ENCODE measurements at regions not wholly inside any gene's neighbourhood (a gene's known extent, or its start where the extent isn't known, plus 50 kb on each side); places are given as distances from the start of the nearest gene placed in this dataset.

DNA sequence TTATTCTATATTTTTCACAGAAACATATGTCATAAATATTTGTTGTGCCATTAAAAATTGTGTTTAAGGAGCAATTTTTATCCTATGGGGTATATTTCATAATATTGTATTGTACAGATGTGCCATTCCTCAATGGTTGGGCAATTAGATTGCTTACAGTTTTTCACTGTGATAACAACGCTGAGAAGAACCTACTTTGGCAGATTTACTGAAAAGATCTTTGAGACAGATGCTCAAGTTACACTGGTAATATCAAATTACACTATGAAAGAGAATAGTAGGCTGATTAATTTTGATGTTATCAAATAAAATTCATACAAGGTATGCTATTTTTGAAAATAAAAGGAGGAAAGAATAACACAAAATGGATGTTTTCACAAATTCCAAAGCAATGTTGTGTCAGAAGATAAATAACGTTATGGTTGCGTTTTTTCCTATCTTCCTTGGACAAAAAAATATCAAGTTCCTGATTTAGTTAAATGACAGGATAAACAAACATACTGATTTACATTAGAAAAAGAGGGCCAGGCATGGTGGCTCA lies 335.1 kb upstream of the ZNF521 start:
- TF ChIP-seq POLR2AphosphoS5 (IDR thresholded peaks at IDR 0.05), result no peak
- no peak for TF ChIP-seq POLR2A (IDR thresholded peaks at IDR 0.05)
- TF ChIP-seq, protein P1, sequence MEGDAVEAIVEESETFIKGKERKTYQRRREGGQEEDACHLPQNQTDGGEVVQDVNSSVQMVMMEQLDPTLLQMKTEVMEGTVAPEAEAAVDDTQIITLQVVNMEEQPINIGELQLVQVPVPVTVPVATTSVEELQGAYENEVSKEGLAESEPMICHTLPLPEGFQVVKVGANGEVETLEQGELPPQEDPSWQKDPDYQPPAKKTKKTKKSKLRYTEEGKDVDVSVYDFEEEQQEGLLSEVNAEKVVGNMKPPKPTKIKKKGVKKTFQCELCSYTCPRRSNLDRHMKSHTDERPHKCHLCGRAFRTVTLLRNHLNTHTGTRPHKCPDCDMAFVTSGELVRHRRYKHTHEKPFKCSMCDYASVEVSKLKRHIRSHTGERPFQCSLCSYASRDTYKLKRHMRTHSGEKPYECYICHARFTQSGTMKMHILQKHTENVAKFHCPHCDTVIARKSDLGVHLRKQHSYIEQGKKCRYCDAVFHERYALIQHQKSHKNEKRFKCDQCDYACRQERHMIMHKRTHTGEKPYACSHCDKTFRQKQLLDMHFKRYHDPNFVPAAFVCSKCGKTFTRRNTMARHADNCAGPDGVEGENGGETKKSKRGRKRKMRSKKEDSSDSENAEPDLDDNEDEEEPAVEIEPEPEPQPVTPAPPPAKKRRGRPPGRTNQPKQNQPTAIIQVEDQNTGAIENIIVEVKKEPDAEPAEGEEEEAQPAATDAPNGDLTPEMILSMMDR (IDR thresholded peaks at IDR 0.05), result no peak
- Histone ChIP-seq H3K27ac (no peak overlapping the region), H3K4me3 (no peak overlapping the region), H3K36me3 (no peaks in the 10 kb centered on the region), H3K4me1 (replicated peaks) (no peaks in the 10 kb centered on the region), H3K27me3 (replicated peaks; ENCODE audit: insufficient read depth) (no peaks in the 10 kb centered on the region), H3K9me3 (no peaks in the 10 kb centered on the region)
- intact Hi-C loops (cut with DNase I), result no loop called here
- WGBS, result 42% methylated on average over 3 of the region's 3 CpGs
- DNase-seq (ENCODE audit: low spot score), result no peak

DNA sequence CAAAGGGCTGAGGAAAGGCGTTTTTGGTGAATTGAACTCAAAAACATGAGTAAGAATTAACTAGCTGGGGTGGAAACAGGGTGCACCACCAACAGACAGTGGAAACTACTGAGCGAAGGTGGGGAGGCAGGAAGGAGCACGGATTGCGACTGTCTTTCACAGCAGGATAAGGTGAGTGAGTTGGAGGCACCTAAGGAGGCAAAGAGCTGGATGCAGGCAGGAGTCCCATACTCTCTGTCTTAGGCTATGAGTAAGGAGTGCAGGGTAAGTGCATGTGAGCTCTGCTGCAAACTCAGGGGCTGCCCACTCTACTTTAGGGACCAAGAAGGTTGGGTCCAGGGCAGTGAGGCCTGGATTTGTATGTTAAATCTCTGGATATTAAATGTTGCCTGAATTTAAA lies 333.1 kb upstream of the ZNF521 start:
- TF ChIP-seq POLR2AphosphoS5 (IDR thresholded peaks at IDR 0.05) (no peak), POLR2A (IDR thresholded peaks at IDR 0.05) (no peak)
- TF ChIP-seq, protein P1 (IDR thresholded peaks at IDR 0.05), result no peak
- no peak for DNase-seq (ENCODE audit: low spot score)
- Histone ChIP-seq H3K36me3 (no peaks in the 10 kb centered on the region), H3K27me3 (replicated peaks; ENCODE audit: insufficient read depth) (no peaks in the 10 kb centered on the region), H3K9me3 (no peaks in the 10 kb centered on the region), H3K4me1 (replicated peaks) (no peaks in the 10 kb centered on the region), H3K4me3 (no peak overlapping the region), H3K27ac (no peak overlapping the region)
- intact Hi-C loops (cut with DNase I), result no loop called here
- WGBS, result 80% methylated on average over 4 of the region's 4 CpGs

DNA sequence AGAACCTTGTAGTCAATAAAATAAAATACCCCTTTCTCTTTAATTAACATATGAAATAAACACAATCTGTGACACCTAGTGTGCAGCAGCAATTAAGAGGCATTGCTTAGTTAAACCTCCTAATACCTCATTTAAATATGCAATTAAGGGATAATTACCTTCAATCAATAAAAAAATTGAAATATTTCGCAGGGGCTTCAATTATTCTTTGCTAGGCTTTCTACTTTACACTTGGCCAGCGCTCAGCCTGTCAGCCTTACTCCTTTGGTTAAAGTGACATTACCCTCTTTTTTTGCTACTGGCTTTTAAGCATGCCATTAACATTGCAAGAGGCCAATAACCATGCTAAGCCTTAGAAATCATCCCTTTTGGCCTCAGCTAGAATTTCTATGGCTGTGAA lies 327.5 kb upstream of the ZNF521 start:
- Histone ChIP-seq H3K4me3 (no peak overlapping the region), H3K9me3 (no peaks in the 10 kb centered on the region), H3K4me1 (replicated peaks) (no peaks in the 10 kb centered on the region), H3K27ac (no peak overlapping the region), H3K27me3 (replicated peaks; ENCODE audit: insufficient read depth) (no peaks in the 10 kb centered on the region), H3K36me3 (no peaks in the 10 kb centered on the region)
- TF ChIP-seq, protein P1 (IDR thresholded peaks at IDR 0.05), result no peak
- TF ChIP-seq POLR2AphosphoS5 (IDR thresholded peaks at IDR 0.05) (no peak), POLR2A (IDR thresholded peaks at IDR 0.05) (no peak)
- WGBS, result 72% methylated on average over 2 of the region's 2 CpGs
- intact Hi-C loops (cut with DNase I), result no loop called here
- no peak for DNase-seq (ENCODE audit: low spot score)

- H3K36me3 ChIP-seq, result no peaks in the 10 kb centered on the region
- TF ChIP-seq, protein P1 (IDR thresholded peaks at IDR 0.05), result no peak
- TF ChIP-seq POLR2AphosphoS5 (IDR thresholded peaks at IDR 0.05), result no peak
- no peak for TF ChIP-seq POLR2A (IDR thresholded peaks at IDR 0.05)
- no peaks in the 10 kb centered on the region for H3K4me1 ChIP-seq (replicated peaks)
- 81% methylated on average over 4 of the region's 4 CpGs for WGBS
- intact Hi-C loops (cut with DNase I), result no loop called here
- no peaks in the 10 kb centered on the region for H3K27me3 ChIP-seq (replicated peaks; ENCODE audit: insufficient read depth)
- no peak for DNase-seq (ENCODE audit: low spot score)
- no peak overlapping the region for H3K4me3 ChIP-seq
- H3K27ac ChIP-seq, result no peak overlapping the region
- H3K9me3 ChIP-seq, result no peaks in the 10 kb centered on the region
Measured at GRCh38 chr18:25678221-25678620, 326.3 kb upstream of the ZNF521 start.

DNA sequence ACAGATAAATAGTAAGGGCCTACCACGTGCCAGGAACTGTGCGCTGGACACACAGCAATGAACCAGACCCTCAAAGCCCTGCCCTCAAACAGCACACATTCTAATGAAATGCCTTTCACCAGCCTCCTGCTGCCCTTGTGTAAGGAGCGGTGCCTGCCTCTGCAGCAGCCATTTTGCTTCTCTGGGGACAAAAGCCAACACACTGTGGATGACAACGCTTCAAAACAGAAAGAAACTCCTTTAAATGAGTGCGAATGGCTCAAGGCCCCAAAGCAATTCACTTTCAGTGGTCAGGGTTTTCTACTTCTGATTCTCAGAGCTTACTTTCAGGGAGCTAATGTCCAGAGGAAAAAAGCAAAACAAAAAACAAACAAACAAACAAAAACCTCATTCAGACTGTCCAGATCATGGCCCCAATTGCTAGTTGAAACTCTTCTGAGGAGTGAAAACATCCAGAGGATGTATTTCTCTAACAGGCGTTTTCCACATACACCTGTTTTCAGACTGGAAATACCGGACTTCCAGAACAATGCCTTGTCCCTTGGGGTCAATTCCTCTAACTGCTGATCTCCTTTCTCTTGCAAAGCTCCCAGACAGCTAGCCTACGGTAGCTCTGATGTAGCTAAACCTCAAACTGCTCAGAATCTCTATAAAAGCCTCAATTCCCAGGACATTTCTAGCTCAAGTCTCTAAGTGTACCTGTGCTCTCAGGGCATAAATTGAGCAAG lies 323.3 kb upstream of the ZNF521 start:
- Histone ChIP-seq H3K36me3 (no peaks in the 10 kb centered on the region), H3K27me3 (replicated peaks; ENCODE audit: insufficient read depth) (no peaks in the 10 kb centered on the region), H3K9me3 (no peaks in the 10 kb centered on the region), H3K4me3 (no peak overlapping the region), H3K4me1 (replicated peaks) (no peaks in the 10 kb centered on the region), H3K27ac (no peak overlapping the region)
- TF ChIP-seq POLR2AphosphoS5 (IDR thresholded peaks at IDR 0.05), result no peak
- TF ChIP-seq, protein P1 (IDR thresholded peaks at IDR 0.05), result no peak
- no peak for TF ChIP-seq POLR2A (IDR thresholded peaks at IDR 0.05)
- WGBS, result 78% methylated on average over 8 of the region's 8 CpGs
- no peak for DNase-seq (ENCODE audit: low spot score)
- intact Hi-C loops (cut with DNase I), result no loop called here
